GM18867 (cell line): ENCODE measurements at regions not wholly inside any gene's neighbourhood (a gene's known extent, or its start where the extent isn't known, plus 50 kb on each side); places are given as distances from the start of the nearest gene placed in this dataset.
"Not testable (repeated sequence)": the region's sequence is repeated elsewhere in the genome, so short reads cannot be mapped to it uniquely, and the experiment has no call there.

Experiments used
- ATAC-seq: cut with Tn5 transposase; IDR thresholded peaks from one replicate; pipeline ENCODE4 v1.9.1; 2021; ENCODE audit warnings: mild to moderate bottlenecking, moderate library complexity; ENCODE audit not compliant: unreplicated experiment

DNA sequence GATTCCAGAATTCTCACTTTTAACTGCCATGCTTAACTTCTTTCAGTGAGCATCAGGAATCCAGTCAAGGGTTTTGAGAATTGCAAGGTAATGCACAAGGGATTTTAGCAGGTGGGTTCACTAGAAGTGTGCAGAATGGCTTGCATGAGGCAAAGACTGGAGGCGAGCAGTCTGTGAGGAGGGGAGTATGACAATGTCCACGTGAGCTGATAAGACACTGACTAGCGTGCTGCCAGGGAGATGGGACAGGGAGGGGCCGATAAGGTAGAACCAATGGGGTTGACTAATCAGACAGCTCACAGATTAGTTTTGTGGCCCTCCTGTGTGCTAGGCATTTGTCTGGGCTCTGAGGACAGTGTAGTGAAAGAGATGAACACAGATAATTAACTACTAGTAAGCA lies 102.0 kb upstream of the DAZL start:
- no peak for ATAC-seq

DNA sequence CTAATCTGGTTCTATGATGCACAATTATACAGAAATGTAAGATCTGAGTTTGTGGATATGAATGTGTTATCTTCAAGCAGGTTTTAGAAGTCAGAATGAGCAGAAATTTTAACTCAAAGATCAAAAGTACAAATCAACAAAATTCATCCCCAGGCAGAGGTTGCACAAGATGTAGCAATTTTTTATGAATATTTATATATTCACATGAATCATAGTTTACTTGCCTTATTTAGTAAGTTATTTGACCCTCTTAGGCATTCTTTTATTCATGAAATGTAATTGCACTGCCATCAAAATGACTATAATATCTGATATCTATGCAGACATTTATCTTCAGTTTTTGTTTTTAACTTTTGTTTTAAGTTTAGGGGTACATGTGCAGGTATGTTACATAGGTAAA lies 103.1 kb upstream of the DAZL start:
- ATAC-seq = no peak

DNA sequence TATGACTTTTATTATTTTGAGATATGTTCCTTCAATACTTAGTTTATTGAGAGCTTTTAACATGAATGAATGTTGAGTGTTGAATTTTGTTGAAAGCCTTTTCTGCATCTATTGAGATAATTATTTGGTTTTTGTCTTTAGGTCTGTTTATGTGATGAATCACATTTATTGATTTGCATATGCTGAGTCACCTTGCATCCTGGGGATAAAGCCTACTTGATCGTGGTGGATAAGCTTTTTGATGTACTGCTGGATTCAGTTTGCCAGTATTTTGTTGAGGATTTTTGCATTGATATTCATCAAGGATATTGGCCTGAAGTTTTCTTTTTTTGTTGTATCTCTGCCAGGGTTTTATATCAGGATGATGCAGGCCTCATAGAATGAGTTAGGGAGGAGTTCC lies 106.5 kb upstream of the DAZL start:
- not testable (repeated sequence) for ATAC-seq

DNA sequence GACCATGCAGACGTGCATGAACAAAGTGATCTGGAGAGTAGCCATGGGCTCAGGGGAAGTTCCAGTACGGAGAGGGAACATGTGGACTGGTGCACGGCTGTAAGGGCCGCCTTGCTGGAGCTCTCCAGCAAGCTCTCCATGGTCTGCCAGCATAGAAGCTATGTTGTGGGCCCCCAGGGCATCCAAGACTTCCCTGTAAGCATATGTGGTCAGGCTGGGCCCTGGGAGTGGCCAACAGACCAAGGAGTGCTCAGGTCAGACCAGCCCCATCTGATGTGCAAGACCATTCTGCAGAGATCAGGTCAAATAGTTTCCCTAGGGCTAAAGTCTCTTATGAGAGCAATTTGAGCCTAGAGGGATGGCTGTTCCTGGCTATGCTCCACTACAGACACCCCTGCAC lies 110.1 kb upstream of the DAZL start:
- no peak for ATAC-seq

DNA sequence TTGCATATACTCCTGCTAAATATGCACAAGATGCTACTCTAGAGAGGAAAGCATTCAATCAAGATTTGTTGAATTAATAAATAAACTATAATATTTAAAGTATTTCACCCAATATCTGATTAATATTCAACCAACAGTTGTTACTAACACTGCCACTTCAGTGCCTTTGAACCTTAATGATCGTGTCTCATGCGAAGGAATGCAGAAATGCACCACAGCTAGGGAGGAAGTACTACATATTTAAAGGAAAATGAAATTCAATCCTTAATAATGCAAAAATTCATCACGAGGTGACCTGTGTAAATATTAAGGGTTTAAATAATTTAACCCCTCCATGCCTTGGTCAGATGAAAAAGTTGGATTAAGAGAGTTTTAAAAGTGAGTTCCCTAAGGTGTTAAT lies 114.2 kb upstream of the DAZL start:
- no peak for ATAC-seq

DNA sequence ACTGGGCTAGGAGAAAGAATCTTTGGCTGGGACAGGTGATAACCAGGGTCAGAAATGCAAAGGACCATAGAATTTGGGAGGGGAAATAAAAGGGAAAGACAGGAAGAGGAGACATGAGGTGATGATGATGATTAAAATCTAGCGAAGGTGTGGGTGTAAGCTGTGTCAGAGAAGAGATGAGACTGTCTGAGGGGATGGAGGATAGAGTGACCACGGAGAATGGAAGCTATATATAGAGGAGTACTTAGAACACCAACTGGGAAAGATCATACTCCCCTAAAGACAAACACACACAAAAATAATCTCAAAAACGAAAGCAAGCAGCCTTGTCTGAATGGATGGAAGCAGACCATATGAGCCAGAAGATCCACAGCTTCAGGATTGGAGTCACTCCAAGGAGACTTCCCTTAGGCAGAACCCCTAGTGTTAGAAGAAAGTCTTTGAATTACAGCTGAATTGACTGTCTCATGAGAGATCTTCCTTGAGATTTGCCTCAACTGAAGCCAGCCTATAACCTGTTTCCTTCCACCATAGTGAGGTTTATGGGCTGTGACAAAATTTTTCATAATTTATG lies 115.2 kb upstream of the DAZL start:
- ATAC-seq = no peak

DNA sequence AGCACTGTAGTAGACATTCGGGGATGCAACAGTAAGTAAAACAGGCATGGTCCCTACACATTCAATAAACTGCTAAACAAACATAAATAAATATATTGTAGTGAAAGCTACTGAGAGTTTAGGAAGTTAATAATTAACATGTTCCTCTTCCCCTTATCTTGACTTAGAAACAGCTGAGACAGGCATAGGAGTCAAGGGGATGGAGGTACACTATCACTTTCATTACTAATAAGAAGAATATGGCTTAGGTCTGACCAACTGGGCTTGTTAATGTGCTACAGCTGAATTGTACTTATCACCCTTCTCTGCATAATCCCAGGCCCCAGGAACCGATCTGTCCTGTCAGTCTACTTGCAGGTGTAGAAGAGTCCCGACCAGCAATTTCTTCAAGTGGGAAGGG lies 116.3 kb upstream of the DAZL start:
- ATAC-seq = no peak

DNA sequence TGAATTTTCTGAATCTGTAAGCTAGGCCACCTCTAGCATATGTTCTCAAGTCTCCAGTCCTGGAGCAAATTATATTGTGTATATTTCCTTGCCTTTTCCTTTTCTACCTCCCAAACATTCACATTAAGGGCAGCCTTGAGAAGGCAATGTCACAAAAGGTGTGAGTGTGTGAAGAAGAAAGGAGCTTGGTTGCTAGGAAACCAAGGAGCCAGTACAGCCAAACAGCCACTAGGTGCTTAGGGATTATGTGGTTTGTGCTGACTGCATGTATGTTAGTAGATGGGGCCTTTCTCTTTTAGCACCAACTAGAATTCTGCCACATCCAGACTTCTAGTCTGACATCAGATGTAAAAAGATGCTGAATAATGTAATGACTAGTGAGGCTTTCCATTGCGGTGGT lies 118.8 kb upstream of the DAZL start:
- ATAC-seq = no peak

DNA sequence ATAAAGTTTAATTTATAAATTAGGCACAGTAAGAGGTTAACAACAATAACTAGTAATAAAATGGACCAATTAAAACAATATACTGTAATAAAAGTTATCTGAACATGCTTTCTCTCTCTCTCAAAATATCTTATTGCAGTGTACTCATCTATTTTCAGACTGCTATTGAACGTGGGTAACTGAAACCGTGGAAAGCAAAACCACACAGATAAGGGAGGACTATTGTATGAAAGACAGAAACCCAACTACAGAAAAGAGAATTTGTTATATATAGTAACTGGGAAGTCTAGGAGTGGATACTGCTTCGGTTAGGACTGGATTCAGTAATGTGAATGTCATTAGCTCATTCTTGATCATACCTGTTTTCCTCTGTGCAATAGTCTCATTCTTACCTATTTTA lies 119.3 kb upstream of the DAZL start:
- no peak for ATAC-seq

DNA sequence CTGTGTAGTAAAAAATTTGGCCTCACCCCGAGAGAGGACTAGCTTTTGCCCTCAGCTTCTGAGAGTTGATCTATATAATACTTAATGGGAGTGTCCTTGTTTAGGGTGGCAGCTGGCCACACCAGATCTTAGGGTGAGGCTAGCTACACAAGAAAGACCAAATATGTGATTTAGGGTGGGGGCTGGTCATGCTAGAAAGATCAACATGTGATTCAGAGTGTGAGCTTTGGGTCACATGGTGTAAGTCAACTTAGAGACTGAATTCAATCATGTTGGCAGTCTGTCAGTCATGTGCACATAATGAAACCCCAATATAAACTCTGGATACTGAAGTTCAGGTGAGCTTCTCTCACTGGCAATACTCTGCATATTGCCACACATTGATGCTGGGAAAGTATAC lies 120.7 kb upstream of the DAZL start:
- ATAC-seq = no peak

DNA sequence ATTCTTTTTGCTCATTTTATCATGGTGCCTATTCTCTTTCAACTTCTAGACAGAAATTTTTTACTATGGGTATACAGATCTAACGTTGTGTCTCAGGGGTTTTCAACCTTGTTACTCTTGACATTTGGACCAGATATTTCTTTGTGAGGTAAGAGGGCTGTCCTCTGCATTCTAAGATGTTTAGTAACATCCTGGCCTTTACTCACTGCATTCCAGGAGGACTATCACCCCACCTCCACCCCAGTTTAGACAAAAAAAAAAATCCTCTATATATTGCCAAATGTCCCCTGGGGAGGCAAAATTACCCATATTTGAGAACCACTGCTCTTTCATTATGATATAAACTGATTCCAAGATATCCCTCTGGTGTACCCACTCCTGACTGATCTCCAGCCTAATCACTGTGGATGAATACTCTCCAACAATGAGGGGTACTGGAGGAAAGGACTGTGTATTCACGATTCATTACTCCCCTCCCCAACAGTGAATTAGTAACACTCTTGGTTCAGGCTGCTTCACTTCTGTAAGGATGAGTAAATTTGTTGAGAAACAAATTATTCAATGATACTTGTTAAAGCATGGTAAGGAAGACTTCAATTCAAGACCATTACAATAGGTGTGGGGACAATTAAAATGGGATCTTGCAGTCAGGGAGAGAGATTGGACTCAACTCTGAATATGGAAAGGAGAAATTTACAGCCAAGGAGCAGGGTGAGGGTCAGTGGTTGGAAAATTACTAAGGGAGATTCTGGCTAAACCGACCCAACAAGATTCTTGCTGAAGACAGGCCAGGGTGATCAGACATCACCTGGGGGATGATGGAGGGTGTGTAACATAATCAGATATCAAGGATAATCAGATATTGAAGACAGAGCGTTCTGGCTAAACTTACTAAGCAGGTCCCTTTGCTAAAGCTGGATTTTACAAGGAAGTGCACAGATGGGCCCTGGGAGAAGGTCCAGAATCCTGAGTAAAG lies 123.8 kb upstream of the DAZL start:
- no peak for ATAC-seq

DNA sequence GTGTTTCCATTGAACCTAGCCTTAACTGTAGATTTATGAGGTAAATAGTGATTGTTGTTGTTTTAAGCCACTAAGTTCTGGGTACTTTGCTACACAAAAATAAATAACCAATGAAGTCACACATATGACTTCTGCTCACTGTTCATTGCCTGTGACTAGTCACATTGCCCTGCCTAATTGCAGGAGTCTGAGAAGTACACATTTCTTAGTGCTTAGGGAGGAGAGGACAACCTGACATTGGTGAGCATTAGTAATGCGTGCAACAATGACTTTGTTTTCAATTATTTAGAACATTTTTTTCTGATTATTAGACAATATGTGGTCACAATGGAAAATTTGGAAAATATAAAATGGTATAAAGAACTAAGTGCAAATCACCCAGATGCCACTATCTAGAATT lies 133.2 kb upstream of the DAZL start:
- ATAC-seq = no peak

DNA sequence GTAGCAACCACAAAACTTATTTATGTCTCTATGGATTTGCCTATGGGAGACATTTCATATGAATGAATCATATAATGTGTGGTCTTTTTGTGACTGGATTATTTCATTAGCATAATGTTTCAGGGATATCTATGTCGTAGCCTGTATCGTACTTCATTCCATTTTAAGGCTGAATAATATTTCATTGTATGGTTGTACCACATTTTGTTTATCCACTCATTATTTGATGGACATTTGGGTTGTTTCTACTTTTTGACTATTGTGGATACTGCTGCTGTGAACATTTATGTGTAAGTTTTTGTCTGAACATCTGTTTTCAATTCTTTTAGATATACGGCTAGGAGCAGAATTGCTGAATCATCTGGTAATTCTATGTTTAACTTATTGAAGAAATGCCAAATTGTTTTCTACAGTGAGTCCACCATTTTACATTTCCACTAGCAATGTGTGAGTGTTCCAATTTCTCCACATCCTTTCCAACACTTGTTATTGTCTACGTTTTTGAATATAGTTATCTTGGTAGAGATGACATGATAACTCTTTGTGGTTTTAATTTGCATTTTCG lies 134.4 kb upstream of the DAZL start:
- ATAC-seq = no peak

DNA sequence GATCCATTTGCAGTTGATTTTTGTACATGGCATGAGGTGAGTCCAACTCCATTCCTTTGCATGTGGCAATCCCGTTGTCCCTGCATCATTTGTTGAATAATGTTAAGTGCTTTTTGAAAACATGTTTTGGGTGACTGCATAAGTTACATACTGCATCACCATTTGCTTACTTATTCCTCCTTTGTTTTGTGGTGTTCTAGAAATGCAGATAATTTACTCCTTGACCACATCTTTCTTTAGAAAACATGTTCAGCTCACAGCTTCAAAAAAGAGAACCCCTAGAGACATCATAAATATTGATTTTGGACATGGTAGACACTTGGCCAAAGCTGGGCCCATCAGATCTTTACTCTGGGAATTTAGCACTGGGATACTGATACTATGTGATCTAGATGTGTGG lies 135.3 kb upstream of the DAZL start:
- ATAC-seq = no peak

DNA sequence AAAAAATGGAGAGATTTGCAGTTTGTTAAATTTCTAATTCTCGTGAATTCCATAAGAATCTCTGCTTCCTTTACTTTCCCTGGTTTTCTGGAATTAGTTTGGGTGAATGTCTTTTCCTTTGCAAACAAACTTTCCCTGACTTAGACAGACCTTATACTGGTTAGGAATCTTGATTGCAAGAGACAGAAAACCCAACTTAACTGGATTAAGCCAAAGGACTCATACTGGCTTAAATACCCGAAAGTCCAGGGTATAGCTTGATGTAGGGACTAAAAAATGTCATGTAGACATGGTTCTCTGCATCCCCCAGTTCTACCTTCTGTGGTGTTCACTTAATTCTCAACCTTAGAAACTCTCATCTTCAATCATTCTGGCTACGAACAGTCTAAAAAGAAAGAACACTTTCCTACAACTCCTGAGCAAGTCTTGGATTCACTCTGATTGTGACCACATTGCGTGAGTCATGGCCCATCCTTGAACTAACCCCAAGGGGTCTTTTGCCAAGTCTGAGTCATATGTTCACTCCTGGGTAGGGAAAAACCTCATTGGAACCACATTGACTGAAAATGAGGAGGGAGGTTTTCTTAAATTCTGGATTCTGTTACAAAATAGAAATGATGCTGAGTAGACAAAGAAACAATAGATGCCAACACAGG lies 136.0 kb upstream of the DAZL start:
- ATAC-seq = peak; percentile 29

DNA sequence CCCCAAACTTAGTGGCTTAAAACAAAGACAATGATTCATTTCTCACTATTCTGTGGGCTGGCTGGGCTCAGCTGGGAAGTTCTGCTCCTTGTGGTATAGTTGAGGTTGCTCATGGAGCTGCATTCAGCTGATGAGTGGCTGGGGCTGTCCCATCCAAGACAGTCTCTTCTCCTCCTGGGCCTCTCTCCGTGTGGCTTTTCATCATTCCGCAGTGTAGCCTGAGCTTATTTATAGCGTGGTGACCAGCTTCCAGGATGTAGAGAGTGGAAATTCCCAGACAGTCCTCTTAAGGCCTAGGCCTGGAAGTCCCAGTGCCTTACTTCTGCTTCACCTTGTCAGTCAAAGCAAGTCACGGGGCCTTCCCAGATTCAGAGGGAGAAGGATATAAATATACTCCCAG lies 136.7 kb upstream of the DAZL start:
- peak; percentile 61 for ATAC-seq

DNA sequence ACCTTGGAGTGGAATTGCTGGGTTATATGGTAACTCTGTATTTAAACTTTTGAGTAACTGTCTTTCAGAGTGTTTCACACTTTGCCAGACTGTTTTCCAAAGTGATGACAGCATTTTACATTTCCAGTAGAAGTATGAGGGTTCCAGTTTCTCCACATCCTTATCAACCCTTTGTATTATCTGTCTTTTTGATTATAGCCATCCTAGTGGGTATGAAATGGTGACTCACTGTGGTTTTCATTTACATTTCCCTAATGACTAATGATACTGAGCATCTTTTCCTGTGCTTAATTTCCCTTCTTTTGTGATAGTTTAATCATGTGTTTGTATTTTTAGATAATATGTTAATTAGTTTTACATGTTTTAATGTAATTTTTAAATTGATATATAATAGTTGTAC lies 138.1 kb upstream of the DAZL start:
- ATAC-seq = no peak

DNA sequence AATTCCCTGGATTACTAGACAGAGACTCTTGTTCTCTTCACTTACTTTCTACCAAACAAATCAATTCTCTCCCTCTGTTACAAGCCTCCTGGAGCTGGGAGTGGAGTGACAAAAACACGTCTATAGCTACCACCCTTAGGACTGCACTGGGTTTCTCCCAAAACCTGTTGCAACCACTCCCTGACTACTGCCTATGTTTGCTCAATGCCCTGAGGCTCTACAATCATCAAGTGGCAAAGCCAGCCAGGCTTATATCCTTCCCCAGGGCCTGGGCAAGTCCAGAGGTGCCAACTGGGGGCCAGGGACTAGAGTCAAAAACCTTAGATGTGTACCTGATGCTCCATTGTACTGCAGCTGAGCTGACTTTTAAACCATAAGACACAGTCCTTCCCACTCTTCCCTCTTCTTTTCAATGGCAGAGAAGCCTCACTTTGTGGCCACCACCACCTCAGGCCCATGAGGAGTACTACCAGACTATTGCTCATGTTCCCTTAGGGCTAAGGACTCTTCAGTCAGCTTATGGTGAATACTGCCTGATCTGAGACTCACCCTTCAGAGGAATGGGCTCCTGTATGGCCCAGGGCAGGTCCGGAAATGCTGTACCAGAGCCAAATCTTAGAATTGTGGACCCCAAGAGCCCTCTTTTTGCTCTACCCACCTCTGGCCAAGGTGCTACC lies 125.4 kb upstream of the PLCL2 start:
- ATAC-seq = no peak

DNA sequence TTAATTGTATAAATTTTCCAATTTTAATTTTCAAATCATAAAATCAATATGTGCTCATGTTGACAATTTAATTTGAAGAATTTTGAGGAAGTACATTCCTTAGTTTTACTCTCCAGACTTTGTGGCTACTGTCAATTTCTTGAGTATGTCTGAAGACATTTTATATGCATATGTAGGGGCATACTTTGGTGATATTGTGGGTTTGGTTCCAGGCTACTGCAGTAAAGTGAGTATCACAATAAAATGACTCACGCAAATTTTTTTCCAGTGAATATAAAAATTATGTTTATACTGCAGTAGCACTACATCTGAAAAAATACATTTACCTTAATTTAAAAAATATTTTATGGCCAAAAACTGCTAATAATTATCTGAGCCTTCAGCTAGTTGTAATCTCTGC lies 123.2 kb upstream of the PLCL2 start:
- ATAC-seq = no peak

DNA sequence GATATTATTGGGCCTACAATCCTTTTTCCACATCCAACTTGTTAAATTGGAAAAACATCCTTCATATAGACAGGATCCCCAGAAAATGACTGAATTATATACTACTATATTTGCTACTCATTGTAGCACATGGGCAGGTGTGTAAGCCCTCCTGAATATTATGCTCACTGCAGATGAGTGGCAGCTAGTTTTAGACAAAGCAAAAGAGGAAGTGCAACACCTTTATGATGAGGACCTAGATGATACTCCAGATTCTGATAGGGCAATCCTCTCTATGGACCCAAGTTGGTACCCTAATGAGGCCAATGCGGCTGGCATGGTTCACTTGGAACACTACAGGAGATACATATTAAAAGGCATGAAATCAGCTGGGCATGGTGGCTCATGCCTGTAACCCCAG lies 119.1 kb upstream of the PLCL2 start:
- ATAC-seq = no peak

DNA sequence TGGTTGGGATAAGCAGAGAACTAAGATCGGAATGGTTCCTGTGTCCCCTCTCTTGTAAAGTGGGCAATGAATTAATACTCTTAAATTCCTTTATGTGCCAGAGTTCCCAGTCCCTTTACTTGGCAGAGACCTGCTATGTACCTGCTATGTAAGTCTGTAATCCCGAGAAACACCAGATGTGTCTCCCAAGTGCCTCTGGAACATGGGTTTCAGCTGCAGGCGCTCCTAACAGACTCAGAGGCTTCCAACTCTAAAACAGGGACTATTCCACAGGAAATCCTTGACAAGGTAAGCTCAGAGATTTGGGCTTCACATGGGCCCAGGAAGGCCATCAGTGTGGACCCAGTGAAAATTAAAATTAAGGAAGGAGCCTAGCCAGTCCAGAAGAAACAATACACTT lies 117.7 kb upstream of the PLCL2 start:
- no peak for ATAC-seq
